Neural progenitor cell (in vitro differentiated cells): ENCODE measurements at regions not wholly inside any gene's neighbourhood (a gene's known extent, or its start where the extent isn't known, plus 50 kb on each side); places are given as distances from the start of the nearest gene placed in this dataset.
"Not testable (repeated sequence)": the region's sequence is repeated elsewhere in the genome, so short reads cannot be mapped to it uniquely, and the experiment has no call there.

Experiments used
- DNase-seq: peaks from one replicate; pipeline ENCODE4 v3.0.0-alpha.2; 2016; ENCODE audit warnings: low spot score
- H2AFZ ChIP-seq: fragments of 200-600 bp; sonication (generic); replicated peaks from 2 replicates; pipeline ENCODE4 v1.6.1; 2016; ENCODE audit warnings: antibody characterized with exemption
- H3F3A ChIP-seq: fragments of 200-600 bp; sonication (generic); 2 replicates; pipeline ENCODE4 v1.6.1; 2016; ENCODE audit warnings: antibody characterized with exemption, low read depth
- H3K27ac ChIP-seq: fragments of 200-600 bp; sonication (generic); 2 replicates; pipeline ENCODE4 v1.5.1; 2016; ENCODE audit warnings: mild to moderate bottlenecking
- H3K27me3 ChIP-seq: fragments of 200-600 bp; sonication (generic); 2 replicates; pipeline ENCODE4 v1.6.1; 2016; ENCODE audit warnings: mild to moderate bottlenecking, moderate library complexity
- H3K36me3 ChIP-seq: fragments of 200-600 bp; sonication (generic); 2 replicates; pipeline ENCODE4 v1.5.1; 2016
- H3K4me1 ChIP-seq: fragments of 200-600 bp; sonication (generic); 2 replicates; pipeline ENCODE4 v1.6.1; 2016; ENCODE audit warnings: mixed run types
- H3K4me2 ChIP-seq: fragments of 200-600 bp; sonication (generic); 2 replicates; pipeline ENCODE4 v1.6.1; 2016
- H3K4me3 ChIP-seq: fragments of 200-600 bp; sonication (generic); 2 replicates; pipeline ENCODE4 v1.5.1; 2016
- H3K79me2 ChIP-seq: fragments of 200-600 bp; sonication (generic); 2 replicates; pipeline ENCODE4 v1.6.1; 2016; ENCODE audit warnings: low read depth
- H3K9ac ChIP-seq: fragments of 200-600 bp; sonication (generic); 2 replicates; pipeline ENCODE4 v1.6.1; 2016
- H3K9me3 ChIP-seq: fragments of 200-600 bp; sonication (generic); 2 replicates; pipeline ENCODE4 v1.5.1; 2016; ENCODE audit warnings: low read depth
- H4K20me1 ChIP-seq: fragments of 200-600 bp; sonication (generic); 2 replicates; pipeline ENCODE4 v1.6.1; 2016; ENCODE audit warnings: low read depth
- H3K27ac Mint-ChIP-seq: 3 replicates; pipeline ENCODE4 v1.8.0; 2021; ENCODE audit warnings: mixed read lengths
- H3K27me3 Mint-ChIP-seq: 2 replicates; pipeline ENCODE4 v1.8.0; 2022; ENCODE audit warnings: low read depth, mild to moderate bottlenecking, inconsistent platforms, moderate library complexity, mixed read lengths; ENCODE audit not compliant: insufficient read depth
- H3K36me3 Mint-ChIP-seq: 3 replicates; pipeline ENCODE4 v1.8.0; 2021; ENCODE audit warnings: mixed read lengths
- H3K4me1 Mint-ChIP-seq: 3 replicates; pipeline ENCODE4 v1.8.0; 2021; ENCODE audit warnings: mixed read lengths
- H3K4me3 Mint-ChIP-seq: 3 replicates; pipeline ENCODE4 v1.8.0; 2021; ENCODE audit warnings: mild to moderate bottlenecking, moderate library complexity, mixed read lengths
- H3K9me3 Mint-ChIP-seq: 3 replicates; pipeline ENCODE4 v1.8.0; 2020; ENCODE audit warnings: mixed read lengths

GRCh38 chr17:20654114-20654513, 74.6 kb downstream of the CDRT15L2 start:
- peaks cover 12% of the 10 kb centered on the region for H3K4me1 Mint-ChIP-seq
- not testable (repeated sequence) for H3K36me3 Mint-ChIP-seq, H3K27me3 ChIP-seq, H2AFZ ChIP-seq, H3K4me3 Mint-ChIP-seq, H3K9me3 Mint-ChIP-seq, H3K79me2 ChIP-seq, H4K20me1 ChIP-seq, H3K4me1 ChIP-seq, H3F3A ChIP-seq, H3K9ac ChIP-seq, DNase-seq, H3K9me3 ChIP-seq, H3K36me3 ChIP-seq, H3K27ac ChIP-seq, H3K27ac Mint-ChIP-seq, H3K27me3 Mint-ChIP-seq, H3K4me2 ChIP-seq, H3K4me3 ChIP-seq

GRCh38 chr17:20654575-20654974, 75.1 kb downstream of the CDRT15L2 start:
- peaks cover 12% of the 10 kb centered on the region for H3K4me1 Mint-ChIP-seq
- not testable (repeated sequence) for H3K4me2 ChIP-seq, H3K27me3 Mint-ChIP-seq, H3K4me3 ChIP-seq, H3K36me3 Mint-ChIP-seq, H3K79me2 ChIP-seq, H3K36me3 ChIP-seq, H3K9me3 ChIP-seq, H3K27ac Mint-ChIP-seq, H3K9ac ChIP-seq, H4K20me1 ChIP-seq, H3K27ac ChIP-seq, H3K4me3 Mint-ChIP-seq, DNase-seq, H3K4me1 ChIP-seq, H3K9me3 Mint-ChIP-seq, H3F3A ChIP-seq, H3K27me3 ChIP-seq, H2AFZ ChIP-seq

GRCh38 chr17:20665103-20665955, 85.8 kb downstream of the CDRT15L2 start:
- H3K9ac ChIP-seq, H3K4me1 Mint-ChIP-seq, H4K20me1 ChIP-seq, H3K27ac ChIP-seq, H3K36me3 ChIP-seq, H3K9me3 Mint-ChIP-seq, H3F3A ChIP-seq, H3K4me2 ChIP-seq, H2AFZ ChIP-seq, DNase-seq, H3K9me3 ChIP-seq, H3K27me3 Mint-ChIP-seq, H3K36me3 Mint-ChIP-seq, H3K27ac Mint-ChIP-seq, H3K4me1 ChIP-seq, H3K79me2 ChIP-seq, H3K27me3 ChIP-seq, H3K4me3 Mint-ChIP-seq, H3K4me3 ChIP-seq: not testable (repeated sequence)

GRCh38 chr17:20666689-20667088, 87.2 kb downstream of the CDRT15L2 start:
- H3K27ac Mint-ChIP-seq, H3K36me3 Mint-ChIP-seq, H3K9ac ChIP-seq, H3K27me3 ChIP-seq, H3K4me1 Mint-ChIP-seq, H4K20me1 ChIP-seq, H3K27ac ChIP-seq, H3K4me1 ChIP-seq, H3K36me3 ChIP-seq, H3K4me2 ChIP-seq, H3K79me2 ChIP-seq, H2AFZ ChIP-seq, H3K4me3 ChIP-seq, H3K9me3 Mint-ChIP-seq, H3K4me3 Mint-ChIP-seq, H3F3A ChIP-seq, DNase-seq, H3K27me3 Mint-ChIP-seq, H3K9me3 ChIP-seq: not testable (repeated sequence)

GRCh38 chr17:20667712-20668111, 88.2 kb downstream of the CDRT15L2 start:
- H3K9me3 ChIP-seq, H3K27ac Mint-ChIP-seq, H3K27me3 ChIP-seq, H3K27ac ChIP-seq, DNase-seq, H3K4me3 ChIP-seq, H4K20me1 ChIP-seq, H3K27me3 Mint-ChIP-seq, H3K4me1 ChIP-seq, H3K36me3 Mint-ChIP-seq, H2AFZ ChIP-seq, H3K9ac ChIP-seq, H3K4me1 Mint-ChIP-seq, H3K9me3 Mint-ChIP-seq, H3K79me2 ChIP-seq, H3F3A ChIP-seq, H3K36me3 ChIP-seq, H3K4me2 ChIP-seq, H3K4me3 Mint-ChIP-seq: not testable (repeated sequence)

DNA sequence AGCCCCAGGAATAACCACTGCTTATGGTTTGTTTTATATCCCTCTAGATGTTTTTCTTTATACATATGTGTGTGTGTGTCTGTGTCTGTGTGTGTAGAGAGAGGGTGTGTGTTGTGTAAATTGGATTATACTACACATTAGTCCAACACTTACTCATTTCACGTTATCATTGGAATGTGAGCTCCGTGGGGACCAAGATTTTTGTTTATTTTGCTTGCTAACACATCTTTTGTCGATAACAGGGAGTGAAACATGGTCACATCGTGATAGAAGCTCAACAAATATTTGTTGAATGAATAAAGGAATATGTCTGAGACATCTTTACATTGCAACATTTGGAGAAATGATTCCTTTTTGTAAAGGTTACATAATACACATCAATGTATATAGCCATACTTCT, 88.8 kb downstream of the CDRT15L2 start:
- H3K27me3 ChIP-seq, H3K27me3 Mint-ChIP-seq, H3K27ac Mint-ChIP-seq, H3K9me3 Mint-ChIP-seq, H3K9me3 ChIP-seq, H2AFZ ChIP-seq, DNase-seq, H3F3A ChIP-seq, H3K36me3 ChIP-seq, H3K4me1 ChIP-seq, H3K79me2 ChIP-seq, H3K4me3 Mint-ChIP-seq, H3K27ac ChIP-seq, H3K4me3 ChIP-seq, H3K4me2 ChIP-seq, H4K20me1 ChIP-seq, H3K4me1 Mint-ChIP-seq, H3K9ac ChIP-seq, H3K36me3 Mint-ChIP-seq: not testable (repeated sequence)

DNA sequence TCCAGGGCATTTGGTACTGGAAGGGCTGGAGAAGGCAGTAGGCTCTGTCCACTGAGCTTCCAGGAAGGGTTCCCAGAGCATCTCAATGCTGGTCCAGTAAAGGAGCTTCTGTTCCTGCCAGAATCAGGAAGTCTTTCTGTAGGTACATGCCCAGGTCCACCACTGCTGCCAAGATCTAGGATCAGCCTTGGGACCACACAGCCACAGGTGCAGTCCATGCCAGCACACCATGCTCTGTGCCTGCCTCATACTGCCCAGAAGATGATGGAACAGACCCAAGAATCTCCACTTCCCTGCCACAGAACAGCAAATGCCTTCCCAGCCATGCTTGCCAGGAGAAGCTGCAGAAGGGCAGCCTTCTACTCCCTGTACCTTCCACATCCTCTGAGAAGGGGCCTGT, 89.3 kb downstream of the CDRT15L2 start:
- H3K27me3 Mint-ChIP-seq, H3K4me1 ChIP-seq, H3K36me3 Mint-ChIP-seq, H3K4me2 ChIP-seq, H3K27ac ChIP-seq, DNase-seq, H3K4me3 ChIP-seq, H3K9ac ChIP-seq, H3F3A ChIP-seq, H3K27me3 ChIP-seq, H3K9me3 ChIP-seq, H3K9me3 Mint-ChIP-seq, H3K27ac Mint-ChIP-seq, H3K79me2 ChIP-seq, H2AFZ ChIP-seq, H3K36me3 ChIP-seq, H4K20me1 ChIP-seq, H3K4me1 Mint-ChIP-seq, H3K4me3 Mint-ChIP-seq: not testable (repeated sequence)

- not testable (repeated sequence) for H3K4me1 ChIP-seq, H3K4me3 Mint-ChIP-seq, H2AFZ ChIP-seq, H3K36me3 ChIP-seq, H3K27me3 Mint-ChIP-seq, H3K9me3 Mint-ChIP-seq, H3K27ac ChIP-seq, H3K4me3 ChIP-seq, H3K27me3 ChIP-seq, H3K36me3 Mint-ChIP-seq, DNase-seq, H3K79me2 ChIP-seq, H3K9ac ChIP-seq, H3K4me1 Mint-ChIP-seq, H3K4me2 ChIP-seq, H3F3A ChIP-seq, H4K20me1 ChIP-seq, H3K9me3 ChIP-seq, H3K27ac Mint-ChIP-seq
Measured at GRCh38 chr17:20670506-20670905, 91.0 kb downstream of the CDRT15L2 start.
